HEK293 (cell line): ENCODE measurements at regions not wholly inside any gene's neighbourhood (a gene's known extent, or its start where the extent isn't known, plus 50 kb on each side); places are given as distances from the start of the nearest gene placed in this dataset.

ENCODE experiments used
- CTCF ChIP-seq: fragments of 450-650 bp; formaldehyde crosslinking; IDR thresholded peaks from 2 replicates; pipeline ENCODE4 v1.5.1; 2016; ENCODE audit warnings: missing biosample characterization, missing genetic modification characterization
- ZFHX2 ChIP-seq: fragments of 450-650 bp; formaldehyde crosslinking; conservative IDR thresholded peaks from 2 replicates; pipeline ENCODE4 v1.5.1; 2016; ENCODE audit warnings: missing biosample characterization, missing genetic modification characterization
- ZNF600 ChIP-seq: fragments of 450-650 bp; formaldehyde crosslinking; IDR thresholded peaks from 2 replicates; pipeline ENCODE4 v1.5.1; 2016; ENCODE audit warnings: missing biosample characterization, missing genetic modification characterization

GRCh38 chr12:33180918-33181317 lies 258.7 kb downstream of the SYT10 start:
- no peak for TF ChIP-seq ZNF600 (tag by site-specific recombination)
- no peak for TF ChIP-seq ZFHX2 (tag by site-specific recombination)
- TF ChIP-seq CTCF (tag by site-specific recombination): no peak
